Immature natural killer cell (primary cell): ENCODE measurements at regions not wholly inside any gene's neighbourhood (a gene's known extent, or its start where the extent isn't known, plus 50 kb on each side); places are given as distances from the start of the nearest gene placed in this dataset.

Source experiments
- DNase-seq, 3 donors: peaks; one replicate each; pipeline ENCODE4 v3.0.0; 2022; ENCODE audit warnings: mixed read lengths in 1 of 3
- H3K27ac Mint-ChIP-seq, 6 donors: one replicate each; pipeline ENCODE4 v1.8.0; 2020; ENCODE audit warnings: mixed read lengths in 6 of 6, mild to moderate bottlenecking in 5 of 6, inconsistent platforms in 4 of 6, moderate library complexity in 3 of 6
- H3K27me3 Mint-ChIP-seq, 3 donors: one replicate each; pipeline ENCODE4 v1.8.0; 2020 to 2021; ENCODE audit warnings: low read depth in 3 of 3, mild to moderate bottlenecking in 3 of 3, mixed read lengths in 3 of 3, moderate library complexity in 3 of 3, inconsistent platforms in 1 of 3
- H3K36me3 Mint-ChIP-seq, 3 donors: one replicate each; pipeline ENCODE4 v1.8.0; 2020; ENCODE audit warnings: mixed read lengths in 3 of 3, inconsistent platforms in 2 of 3, mild to moderate bottlenecking in 2 of 3
- H3K4me1 Mint-ChIP-seq, 2 donors: one replicate each; pipeline ENCODE4 v1.8.0; 2020; ENCODE audit warnings: inconsistent platforms in 2 of 2, mild to moderate bottlenecking in 2 of 2, mixed read lengths in 2 of 2, moderate library complexity in 1 of 2
- H3K4me3 Mint-ChIP-seq, 5 donors: one replicate each; pipeline ENCODE4 v1.8.0; 2020; ENCODE audit warnings: mild to moderate bottlenecking in 5 of 5, mixed read lengths in 5 of 5, inconsistent platforms in 3 of 5, moderate library complexity in 3 of 5
- H3K9me3 Mint-ChIP-seq, 6 donors: one replicate each; pipeline ENCODE4 v1.8.0; 2020; ENCODE audit warnings: mild to moderate bottlenecking in 6 of 6, mixed read lengths in 6 of 6, inconsistent platforms in 4 of 6, moderate library complexity in 3 of 6

DNA sequence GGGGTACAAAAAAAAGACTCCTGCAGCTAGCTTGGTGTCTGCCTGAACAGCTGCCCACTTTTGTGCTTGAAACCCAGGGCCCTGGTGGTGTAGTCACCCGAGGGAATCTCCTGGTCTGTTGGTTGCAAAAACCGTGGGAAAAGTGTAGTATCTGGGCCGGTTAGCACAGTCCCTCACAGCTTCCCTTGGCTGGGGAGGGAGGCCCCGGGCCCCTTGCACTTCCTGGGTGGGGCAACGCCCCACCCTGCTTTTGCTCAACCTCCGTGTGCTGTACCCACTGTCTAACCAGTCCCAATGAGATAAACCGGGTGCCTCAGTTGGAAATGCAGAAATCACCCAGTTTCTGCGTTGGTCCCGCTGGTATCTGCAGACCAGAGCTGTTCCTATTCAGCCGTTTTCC lies 211.7 kb upstream of the ZPLD1 start:
- Mint-ChIP-seq H3K36me3 (no peaks in the 10 kb centered on the region), H3K4me1 (no peaks in the 10 kb centered on the region), H3K4me3 (no peak overlapping the region), H3K27me3 (peaks cover 0 to 8% (median 4%) of the 10 kb centered on the region in 3 donors), H3K9me3 (no peaks in the 10 kb centered on the region), H3K27ac (no peak overlapping the region)
- no peak for DNase-seq

DNA sequence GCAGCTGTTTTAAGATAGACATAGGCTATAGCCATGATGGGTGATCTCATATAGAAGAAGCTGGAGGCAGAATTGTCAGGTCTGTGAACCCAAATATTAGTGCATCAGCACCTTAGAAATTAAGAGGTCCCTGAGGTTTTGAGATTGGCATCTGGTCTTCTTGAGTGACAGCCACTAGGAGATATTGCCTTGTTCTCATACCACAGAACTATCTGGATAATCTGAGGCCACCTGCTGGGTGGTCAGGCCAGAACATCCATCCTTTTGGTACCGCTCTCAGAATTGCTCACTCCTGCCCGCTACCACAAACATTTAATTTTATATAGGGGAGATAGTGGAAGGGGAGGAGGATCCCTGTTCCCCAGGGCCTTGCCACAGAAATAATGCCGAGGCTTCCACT lies 210.6 kb upstream of the ZPLD1 start:
- no peaks in the 10 kb centered on the region for H3K4me1 Mint-ChIP-seq
- peaks cover 0 to 8% (median 4%) of the 10 kb centered on the region in 3 donors for H3K27me3 Mint-ChIP-seq
- no peak overlapping the region for H3K4me3 Mint-ChIP-seq
- H3K27ac Mint-ChIP-seq, result no peak overlapping the region
- peak in 1 of 3 donors; percentile 1 for DNase-seq
- no peaks in the 10 kb centered on the region for H3K36me3 Mint-ChIP-seq
- no peaks in the 10 kb centered on the region for H3K9me3 Mint-ChIP-seq

DNA sequence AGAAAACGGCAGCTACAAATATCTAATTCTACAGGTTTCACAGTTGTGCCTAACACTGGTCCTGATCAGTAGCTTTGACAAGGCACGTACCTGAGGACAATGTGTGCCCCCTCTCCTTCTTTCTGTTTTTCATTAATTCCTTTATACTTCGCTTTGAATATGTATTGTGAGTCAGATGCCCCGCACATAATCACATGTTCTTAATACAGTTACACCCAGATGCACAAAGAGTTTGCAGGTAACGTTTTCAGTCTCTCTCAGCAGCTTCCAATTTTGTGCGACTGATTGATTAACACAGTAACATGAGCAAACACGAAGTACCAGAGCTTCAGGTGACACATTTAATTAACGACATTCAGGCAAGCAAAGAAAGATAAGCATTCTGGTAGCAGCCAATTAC lies 209.8 kb upstream of the ZPLD1 start:
- Mint-ChIP-seq H3K4me3 (no peak overlapping the region), H3K27ac (no peak overlapping the region), H3K4me1 (no peaks in the 10 kb centered on the region), H3K27me3 (peaks cover 0 to 8% (median 2%) of the 10 kb centered on the region in 3 donors), H3K36me3 (no peaks in the 10 kb centered on the region), H3K9me3 (no peaks in the 10 kb centered on the region)
- no peak for DNase-seq

DNA sequence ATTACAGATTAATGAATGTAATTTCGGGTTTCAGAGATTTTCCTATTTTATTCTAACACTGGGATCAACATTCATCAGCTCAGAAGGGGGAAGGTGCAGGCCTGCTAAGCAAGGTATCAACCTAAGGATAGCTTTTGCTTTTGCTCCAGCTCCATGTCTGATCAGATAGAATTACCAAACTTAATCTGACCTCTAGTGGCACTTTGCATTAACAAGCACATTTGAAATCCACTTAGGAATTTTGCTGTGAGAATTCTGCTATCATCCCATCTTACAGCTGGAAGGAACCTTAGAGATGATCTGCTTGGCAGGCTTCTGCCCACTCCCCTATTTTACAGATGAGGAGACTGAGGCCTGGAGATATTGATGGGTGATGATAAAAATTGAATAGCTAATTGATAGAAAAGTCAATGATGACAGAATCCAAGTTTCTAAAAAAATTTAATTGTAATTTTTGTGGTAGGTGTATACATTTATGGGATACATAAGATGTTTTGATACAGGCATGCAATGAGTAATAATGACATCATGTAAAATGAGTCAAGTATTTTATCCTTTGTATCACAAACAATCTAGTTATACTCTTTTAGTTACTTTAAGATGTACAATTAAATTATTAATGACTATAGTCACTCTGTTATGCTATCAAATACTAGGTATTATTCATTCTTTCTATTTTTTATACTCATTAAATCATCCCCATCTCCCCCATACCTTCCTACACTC lies 209.2 kb upstream of the ZPLD1 start:
- Mint-ChIP-seq H3K27me3 (peaks cover 0 to 8% (median 0%) of the 10 kb centered on the region in 3 donors), H3K27ac (no peak overlapping the region), H3K4me3 (no peak overlapping the region), H3K9me3 (no peaks in the 10 kb centered on the region), H3K4me1 (no peaks in the 10 kb centered on the region), H3K36me3 (no peaks in the 10 kb centered on the region)
- DNase-seq, result peak in 2 of 3 donors; percentile 4 to 13

DNA sequence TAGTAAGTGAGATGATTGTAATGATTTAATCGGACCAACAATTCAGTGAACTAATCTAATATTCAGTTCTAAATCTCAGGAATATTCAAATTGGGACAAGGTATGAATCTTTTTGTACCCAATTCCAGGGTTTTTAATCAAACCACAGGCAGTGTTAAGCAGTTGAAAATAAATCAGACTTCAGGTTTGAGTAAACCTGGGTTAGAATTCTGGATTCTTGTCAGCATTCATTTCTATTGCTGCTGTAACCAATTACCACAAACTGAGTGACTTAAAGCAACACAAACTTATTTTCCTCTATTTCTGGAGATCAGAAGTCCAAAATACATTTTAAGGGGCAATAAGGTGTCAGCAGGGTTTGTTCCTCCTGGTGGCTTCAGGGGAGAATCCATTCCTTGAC lies 208.4 kb upstream of the ZPLD1 start:
- no peaks in the 10 kb centered on the region for H3K9me3 Mint-ChIP-seq
- no peaks in the 10 kb centered on the region for H3K36me3 Mint-ChIP-seq
- DNase-seq, result no peak

DNA sequence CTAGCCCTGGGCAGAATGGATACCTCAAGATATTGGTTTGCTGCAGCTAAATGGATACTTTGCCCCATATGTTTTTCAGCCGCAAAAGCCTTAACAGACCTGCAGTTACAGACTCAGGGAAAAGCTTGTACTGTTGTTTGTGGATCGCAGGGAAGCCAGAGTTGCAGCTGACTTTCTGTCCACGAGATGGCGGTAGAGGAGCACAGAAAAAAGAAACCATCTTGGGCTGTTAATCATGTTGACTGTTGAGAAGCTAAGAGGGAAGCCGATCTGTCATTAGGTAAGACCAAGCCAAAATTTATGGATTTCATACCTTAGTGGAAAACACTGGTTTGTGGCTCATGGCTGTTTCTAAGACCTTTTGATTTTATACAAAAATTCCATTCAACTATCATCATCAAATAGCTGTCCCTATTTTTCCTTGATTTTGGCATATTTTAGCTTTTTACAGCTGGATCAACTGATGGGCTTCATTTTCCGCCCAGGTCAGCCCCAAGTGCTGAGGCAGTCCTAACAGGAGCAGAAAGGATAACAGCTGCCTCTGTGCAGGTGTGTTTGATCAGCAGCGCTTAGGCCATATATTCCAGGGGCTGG lies 205.7 kb upstream of the ZPLD1 start:
- Mint-ChIP-seq H3K36me3 (no peaks in the 10 kb centered on the region), H3K27ac (no peak overlapping the region), H3K4me3 (no peak overlapping the region), H3K27me3 (peaks cover 0 to 6% (median 0%) of the 10 kb centered on the region in 3 donors), H3K9me3 (no peaks in the 10 kb centered on the region), H3K4me1 (no peaks in the 10 kb centered on the region)
- DNase-seq, result peak; percentile 54 to 63 (median 58)

More for the DNA sequence above, 208.4 kb upstream of the ZPLD1 start:
- Mint-ChIP-seq H3K27ac (no peak overlapping the region), H3K4me1 (no peaks in the 10 kb centered on the region), H3K4me3 (no peak overlapping the region), H3K27me3 (peaks cover 0 to 7% (median 0%) of the 10 kb centered on the region in 3 donors)

DNA sequence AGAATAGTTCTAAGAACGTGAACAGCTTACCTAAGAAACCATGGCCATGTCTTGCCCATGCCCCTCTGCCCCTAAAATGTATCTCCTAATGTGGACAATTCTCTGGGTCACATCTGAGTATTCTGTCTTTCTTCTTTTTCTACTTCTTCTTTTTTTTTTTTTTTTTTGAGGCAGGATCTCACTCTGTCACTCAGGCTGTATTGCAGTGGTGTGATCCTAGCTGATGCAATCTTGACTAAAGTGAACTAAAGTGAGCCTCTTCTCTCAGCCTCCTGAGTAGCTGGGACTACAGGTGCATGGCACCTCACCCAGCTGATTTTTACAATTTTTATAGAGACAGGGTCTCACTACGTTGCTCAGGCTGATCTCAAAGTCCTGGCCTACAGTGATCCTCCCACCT lies 204.8 kb upstream of the ZPLD1 start:
- peaks cover 0 to 5% (median 0%) of the 10 kb centered on the region in 3 donors for H3K27me3 Mint-ChIP-seq
- H3K4me1 Mint-ChIP-seq, result no peaks in the 10 kb centered on the region
- H3K9me3 Mint-ChIP-seq, result no peaks in the 10 kb centered on the region
- no peak overlapping the region for H3K27ac Mint-ChIP-seq
- no peaks in the 10 kb centered on the region for H3K36me3 Mint-ChIP-seq
- DNase-seq, result no peak
- H3K4me3 Mint-ChIP-seq, result no peak overlapping the region

DNA sequence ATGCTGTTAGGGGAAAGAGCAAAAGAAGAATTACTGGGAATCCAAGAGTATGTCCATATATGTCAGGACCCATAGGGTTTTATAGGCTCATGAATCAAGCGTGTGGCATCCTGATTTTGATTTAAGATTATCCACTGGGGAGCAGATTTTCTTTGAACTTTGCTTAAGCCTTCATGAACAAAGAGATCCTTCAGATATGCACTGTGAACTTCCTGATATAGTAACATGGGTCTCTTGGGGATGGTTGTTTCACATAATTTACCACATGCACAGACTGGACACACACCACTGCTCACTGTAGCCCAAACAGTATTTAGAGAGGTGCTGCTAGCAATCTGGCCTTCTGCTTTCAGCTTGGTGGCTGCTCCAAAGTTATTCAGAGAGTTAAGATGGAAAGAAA lies 200.9 kb upstream of the ZPLD1 start:
- Mint-ChIP-seq H3K9me3 (no peaks in the 10 kb centered on the region), H3K27me3 (peaks cover 0 to 1% (median 0%) of the 10 kb centered on the region in 3 donors), H3K4me1 (no peaks in the 10 kb centered on the region), H3K36me3 (no peaks in the 10 kb centered on the region), H3K4me3 (no peak overlapping the region), H3K27ac (no peak overlapping the region)
- DNase-seq, result no peak

DNA sequence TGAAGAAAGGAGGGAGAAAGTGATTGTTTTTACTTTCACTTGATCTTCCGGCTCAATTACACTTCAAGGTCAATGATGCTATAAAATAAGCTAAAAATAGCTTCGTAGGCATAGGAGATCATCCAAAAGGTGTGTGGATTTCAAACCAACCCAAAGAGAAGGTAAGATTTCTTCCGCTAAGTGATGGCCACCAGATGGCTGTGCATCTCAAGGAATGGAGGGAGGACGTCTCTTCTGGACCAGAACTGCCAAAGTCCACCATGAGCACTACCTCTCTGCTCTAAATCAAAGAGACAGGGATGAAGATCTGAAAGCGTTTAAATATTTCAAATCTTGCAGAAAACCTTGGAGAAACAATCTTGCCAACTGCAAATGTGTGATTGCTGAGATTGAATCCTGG lies 199.1 kb upstream of the ZPLD1 start:
- no peaks in the 10 kb centered on the region for H3K4me1 Mint-ChIP-seq
- H3K9me3 Mint-ChIP-seq, result no peaks in the 10 kb centered on the region
- H3K27ac Mint-ChIP-seq, result no peak overlapping the region
- H3K36me3 Mint-ChIP-seq, result no peaks in the 10 kb centered on the region
- H3K27me3 Mint-ChIP-seq, result peaks cover 0 to 1% (median 0%) of the 10 kb centered on the region in 3 donors
- no peak overlapping the region for H3K4me3 Mint-ChIP-seq
- DNase-seq, result no peak

DNA sequence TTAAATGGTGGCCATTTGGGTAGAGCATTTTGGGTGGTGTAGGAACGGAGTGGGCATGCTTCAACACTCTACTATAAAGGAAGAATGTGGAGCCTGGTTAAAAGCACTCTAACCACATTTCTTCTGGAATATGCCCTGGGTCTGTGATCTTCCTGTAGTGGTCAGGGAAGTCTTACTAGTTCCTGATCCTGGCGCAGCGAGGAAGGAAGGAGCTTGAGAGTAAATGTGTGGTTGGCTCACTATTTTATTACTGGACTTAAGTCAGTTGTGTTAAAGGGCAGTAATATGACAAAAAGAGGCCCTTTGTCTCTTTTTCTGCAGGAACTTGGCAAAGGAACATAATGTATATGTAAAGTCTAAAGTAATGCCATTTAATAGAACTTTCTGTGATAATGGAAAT lies 197.6 kb upstream of the ZPLD1 start:
- H3K27ac Mint-ChIP-seq, result no peak overlapping the region
- no peaks in the 10 kb centered on the region for H3K36me3 Mint-ChIP-seq
- peaks cover 0 to 4% (median 0%) of the 10 kb centered on the region in 3 donors for H3K27me3 Mint-ChIP-seq
- no peaks in the 10 kb centered on the region for H3K9me3 Mint-ChIP-seq
- no peak overlapping the region for H3K4me3 Mint-ChIP-seq
- no peaks in the 10 kb centered on the region for H3K4me1 Mint-ChIP-seq
- DNase-seq, result no peak

DNA sequence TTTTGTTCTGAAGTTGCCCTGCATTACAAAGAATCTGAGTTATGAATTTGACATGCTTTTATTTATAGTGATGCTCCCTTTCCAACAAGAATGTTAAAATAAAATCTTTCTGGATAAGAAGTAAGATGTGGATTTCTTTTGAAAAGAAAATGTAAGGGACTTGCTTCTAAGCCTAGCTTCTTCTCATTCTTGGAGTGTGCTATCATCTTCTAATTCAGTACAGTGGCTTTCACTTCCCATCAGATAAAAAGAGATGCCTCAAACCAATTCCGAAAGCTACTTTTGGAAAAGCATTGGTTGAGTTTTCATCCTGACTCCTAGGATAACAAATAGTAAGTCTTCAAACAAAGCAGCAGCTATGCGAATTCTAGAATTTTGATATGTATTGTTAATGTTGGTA lies 197.0 kb upstream of the ZPLD1 start:
- no peak for DNase-seq
- peaks cover 0 to 4% (median 0%) of the 10 kb centered on the region in 3 donors for H3K27me3 Mint-ChIP-seq
- no peaks in the 10 kb centered on the region for H3K4me1 Mint-ChIP-seq
- no peaks in the 10 kb centered on the region for H3K36me3 Mint-ChIP-seq
- H3K9me3 Mint-ChIP-seq, result no peaks in the 10 kb centered on the region
- no peak overlapping the region for H3K4me3 Mint-ChIP-seq
- H3K27ac Mint-ChIP-seq, result no peak overlapping the region

DNA sequence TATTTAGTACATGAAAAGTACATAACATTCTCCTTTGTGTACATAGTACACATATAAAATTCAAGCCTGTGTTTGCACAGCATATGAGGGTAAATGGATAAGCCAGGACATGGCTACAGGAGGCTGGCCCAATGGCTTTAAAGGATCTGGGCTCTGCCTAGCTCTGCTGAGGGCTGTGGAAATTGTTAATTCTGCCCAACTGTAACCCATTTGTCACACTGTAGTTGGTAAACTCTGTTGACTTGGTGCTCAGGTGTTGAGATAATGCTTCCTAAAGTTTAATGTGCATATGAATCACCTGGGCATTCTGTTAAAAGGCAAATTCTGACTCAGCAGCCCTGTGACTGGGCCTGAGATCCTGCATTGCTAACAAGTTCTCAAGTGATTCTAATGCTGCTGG lies 196.5 kb upstream of the ZPLD1 start:
- H3K4me1 Mint-ChIP-seq, result no peaks in the 10 kb centered on the region
- H3K27me3 Mint-ChIP-seq, result peaks cover 0 to 4% (median 0%) of the 10 kb centered on the region in 3 donors

DNA sequence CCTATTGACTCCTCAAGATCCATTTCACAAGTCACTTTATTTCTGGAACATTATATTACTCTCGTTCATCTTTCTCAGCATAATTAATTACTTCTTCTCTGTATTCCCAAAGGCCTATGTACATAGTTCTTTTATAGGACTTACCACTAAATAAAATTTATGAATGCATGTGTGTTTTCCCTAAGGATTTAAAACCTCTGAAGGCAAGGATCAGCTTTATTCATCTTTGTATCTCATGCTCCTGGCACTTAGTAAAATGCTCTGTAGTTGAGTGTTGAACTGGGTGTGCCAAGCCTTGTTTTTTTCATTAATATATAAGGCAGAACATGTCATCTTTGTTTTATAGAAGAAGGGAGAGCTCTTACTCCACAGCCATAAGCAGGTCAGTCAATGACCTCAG lies 194.1 kb upstream of the ZPLD1 start:
- H3K4me3 Mint-ChIP-seq, result no peak overlapping the region
- H3K27me3 Mint-ChIP-seq, result peaks cover 0 to 4% (median 0%) of the 10 kb centered on the region in 3 donors
- no peaks in the 10 kb centered on the region for H3K9me3 Mint-ChIP-seq
- DNase-seq, result no peak
- no peaks in the 10 kb centered on the region for H3K4me1 Mint-ChIP-seq
- H3K27ac Mint-ChIP-seq, result no peak overlapping the region
- H3K36me3 Mint-ChIP-seq, result no peaks in the 10 kb centered on the region

More for the DNA sequence above, 196.5 kb upstream of the ZPLD1 start:
- Mint-ChIP-seq H3K9me3 (no peaks in the 10 kb centered on the region), H3K27ac (no peak overlapping the region), H3K4me3 (no peak overlapping the region), H3K36me3 (no peaks in the 10 kb centered on the region)
- no peak for DNase-seq

DNA sequence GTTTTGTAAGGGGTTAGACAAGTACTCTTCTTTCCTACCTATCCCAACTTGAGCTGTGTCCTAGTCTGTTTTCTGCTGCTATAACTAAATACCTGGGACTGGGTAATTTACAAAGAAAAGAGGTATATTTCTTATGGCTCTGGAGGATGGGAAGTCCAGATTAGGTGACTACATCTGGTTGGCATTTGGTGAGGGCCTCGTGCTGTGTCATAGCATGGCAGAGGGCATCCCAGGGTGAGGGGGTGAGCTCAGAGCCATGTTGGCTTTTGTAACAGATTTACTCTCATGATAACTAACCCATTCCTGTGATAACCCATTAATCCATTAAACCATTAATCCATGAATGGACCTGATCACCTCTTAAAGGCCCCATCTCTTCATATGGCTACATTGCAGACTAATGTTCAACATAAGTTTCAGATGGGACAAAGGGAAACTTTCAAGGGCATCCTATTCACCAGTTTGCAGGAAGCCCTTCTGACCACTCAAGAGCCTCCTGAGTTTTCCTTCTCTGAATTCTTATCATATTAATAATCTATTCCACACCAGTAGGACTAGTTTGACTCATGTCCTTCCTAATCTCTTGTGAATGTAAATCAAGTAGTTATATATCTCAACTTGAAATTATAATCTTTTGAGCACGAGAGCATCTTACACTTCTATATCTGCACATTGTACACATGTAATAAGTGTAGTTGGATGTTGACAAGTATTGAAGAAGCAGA lies 185.7 kb upstream of the ZPLD1 start:
- Mint-ChIP-seq H3K4me1 (no peaks in the 10 kb centered on the region), H3K27ac (no peak overlapping the region), H3K4me3 (no peak overlapping the region), H3K36me3 (no peaks in the 10 kb centered on the region), H3K9me3 (peaks cover 0 to 4% (median 0%) of the 10 kb centered on the region in 6 donors), H3K27me3 (peaks cover 0 to 2% (median 0%) of the 10 kb centered on the region in 3 donors)
- no peak for DNase-seq
